Chondrocyte (in vitro differentiated cells): ENCODE measurements at regions not wholly inside any gene's neighbourhood (a gene's known extent, or its start where the extent isn't known, plus 50 kb on each side); places are given as distances from the start of the nearest gene placed in this dataset.
A peak's percentile ranks its signal among the peaks of the same experiment; 100 is the strongest.

ENCODE experiments used
- DNase-seq: peaks from one replicate; pipeline ENCODE4 v3.0.0; 2021; ENCODE audit warnings: mixed read lengths, low spot score
- H3K27ac Mint-ChIP-seq: one replicate; pipeline ENCODE4 v1.8.0; 2021; ENCODE audit warnings: mild to moderate bottlenecking, moderate library complexity, mixed read lengths; ENCODE audit not compliant: unreplicated experiment
- H3K27me3 Mint-ChIP-seq: 2 replicates; pipeline ENCODE4 v1.8.0; 2021; ENCODE audit warnings: low read depth, mixed read lengths
- H3K36me3 Mint-ChIP-seq: 2 replicates; pipeline ENCODE4 v1.8.0; 2021; ENCODE audit warnings: low read depth, mixed read lengths
- H3K4me1 Mint-ChIP-seq: 2 replicates; pipeline ENCODE4 v1.8.0; 2021; ENCODE audit warnings: low read depth, mild to moderate bottlenecking, mixed read lengths
- H3K4me3 Mint-ChIP-seq: one replicate; pipeline ENCODE4 v1.8.0; 2021; ENCODE audit warnings: mild to moderate bottlenecking, moderate library complexity, mixed read lengths; ENCODE audit not compliant: unreplicated experiment
- H3K9me3 Mint-ChIP-seq: 2 replicates; pipeline ENCODE4 v1.8.0; 2021; ENCODE audit warnings: low read depth, mixed read lengths
- CTCF ChIP-seq: fragments of 200-600 bp; sonication (generic); IDR thresholded peaks from 2 replicates; pipeline ENCODE4 v1.5.0; 2021; ENCODE audit warnings: antibody characterized with exemption, mild to moderate bottlenecking, moderate library complexity

GRCh38 chr5:36492984-36493654 lies 113.3 kb upstream of the SLC1A3 start:
- Mint-ChIP-seq H3K27ac (no peak overlapping the region), H3K36me3 (no peaks in the 10 kb centered on the region), H3K27me3 (peaks cover 21% of the 10 kb centered on the region), H3K4me3 (no peak overlapping the region), H3K4me1 (peaks cover 18% of the 10 kb centered on the region), H3K9me3 (no peaks in the 10 kb centered on the region)
- peak; percentile 18 for TF ChIP-seq CTCF
- no peak for DNase-seq

GRCh38 chr5:36494028-36494427 lies 112.4 kb upstream of the SLC1A3 start:
- Mint-ChIP-seq H3K36me3 (no peaks in the 10 kb centered on the region), H3K4me1 (peaks cover 18% of the 10 kb centered on the region), H3K4me3 (no peak overlapping the region), H3K27me3 (peaks cover 28% of the 10 kb centered on the region), H3K27ac (no peak overlapping the region), H3K9me3 (no peaks in the 10 kb centered on the region)
- DNase-seq = no peak
- TF ChIP-seq CTCF = no peak

- no peaks in the 10 kb centered on the region for H3K9me3 Mint-ChIP-seq
- H3K36me3 Mint-ChIP-seq = no peaks in the 10 kb centered on the region
- TF ChIP-seq CTCF = no peak
- DNase-seq = no peak
- H3K4me1 Mint-ChIP-seq = peaks cover 18% of the 10 kb centered on the region
- H3K27me3 Mint-ChIP-seq = peaks cover 34% of the 10 kb centered on the region
- H3K27ac Mint-ChIP-seq = no peak overlapping the region
- H3K4me3 Mint-ChIP-seq = no peak overlapping the region
These were observed 111.4 kb upstream of the SLC1A3 start for GRCh38 chr5:36494841-36495601.

GRCh38 chr5:36495611-36496010 lies 110.8 kb upstream of the SLC1A3 start:
- Mint-ChIP-seq H3K4me1 (peaks cover 18% of the 10 kb centered on the region), H3K9me3 (no peaks in the 10 kb centered on the region), H3K4me3 (no peak overlapping the region), H3K36me3 (no peaks in the 10 kb centered on the region), H3K27me3 (peaks cover 34% of the 10 kb centered on the region), H3K27ac (no peak overlapping the region)
- DNase-seq = no peak
- TF ChIP-seq CTCF = no peak

- H3K27ac Mint-ChIP-seq = no peak overlapping the region
- no peak for TF ChIP-seq CTCF
- DNase-seq = no peak
- no peaks in the 10 kb centered on the region for H3K9me3 Mint-ChIP-seq
- peaks cover 18% of the 10 kb centered on the region for H3K4me1 Mint-ChIP-seq
- H3K36me3 Mint-ChIP-seq = no peaks in the 10 kb centered on the region
- peaks cover 34% of the 10 kb centered on the region for H3K27me3 Mint-ChIP-seq
- H3K4me3 Mint-ChIP-seq = no peak overlapping the region
These were observed 109.9 kb upstream of the SLC1A3 start for GRCh38 chr5:36496471-36496870.
